Lower lobe of right lung (tissue), 2 donors: ENCODE measurements at regions not wholly inside any gene's neighbourhood (a gene's known extent, or its start where the extent isn't known, plus 50 kb on each side); places are given as distances from the start of the nearest gene placed in this dataset.

Source experiments
- ATAC-seq, 2 donors: fragments of 200-7000 bp; cut with Tn5 transposase; one replicate each; pipeline ENCODE4 v1.9.1; 2020 to 2022; ENCODE audit warnings: mild to moderate bottlenecking in 2 of 2, moderate library complexity in 2 of 2
- DNase-seq: peaks from one replicate; pipeline ENCODE4 v3.0.0-alpha.2; 2020
- H3K27ac ChIP-seq: fragments of 200-600 bp; one replicate; pipeline ENCODE4 v1.8.0; 2022
- H3K27me3 ChIP-seq: fragments of 200-600 bp; one replicate; pipeline ENCODE4 v1.8.0; 2022; ENCODE audit warnings: low read depth
- H3K36me3 ChIP-seq: fragments of 200-600 bp; one replicate; pipeline ENCODE4 v1.8.0; 2022; ENCODE audit warnings: mild to moderate bottlenecking
- H3K4me1 ChIP-seq: fragments of 200-600 bp; one replicate; pipeline ENCODE4 v1.8.0; 2022
- H3K4me3 ChIP-seq: fragments of 200-600 bp; one replicate; pipeline ENCODE4 v1.8.0; 2022; ENCODE audit warnings: mild to moderate bottlenecking
- H3K9me3 ChIP-seq: fragments of 200-600 bp; one replicate; pipeline ENCODE4 v1.8.0; 2022
- intact Hi-C: fragments of 100-400 bp; cut with DNase I; formaldehyde crosslinking; loops from one replicate; pipeline ENCODE4 v1.11.0; 2022
- TF ChIP-seq, protein P1 (sequence below): fragments of 200-600 bp; IDR thresholded peaks from one replicate; pipeline ENCODE4 v1.8.0; 2022; ENCODE audit warnings: antibody characterized with exemption, mild to moderate bottlenecking
- donor health status: DM: no; HTN: yes; CAD: no; lungs with severe emphysema.

DNA sequence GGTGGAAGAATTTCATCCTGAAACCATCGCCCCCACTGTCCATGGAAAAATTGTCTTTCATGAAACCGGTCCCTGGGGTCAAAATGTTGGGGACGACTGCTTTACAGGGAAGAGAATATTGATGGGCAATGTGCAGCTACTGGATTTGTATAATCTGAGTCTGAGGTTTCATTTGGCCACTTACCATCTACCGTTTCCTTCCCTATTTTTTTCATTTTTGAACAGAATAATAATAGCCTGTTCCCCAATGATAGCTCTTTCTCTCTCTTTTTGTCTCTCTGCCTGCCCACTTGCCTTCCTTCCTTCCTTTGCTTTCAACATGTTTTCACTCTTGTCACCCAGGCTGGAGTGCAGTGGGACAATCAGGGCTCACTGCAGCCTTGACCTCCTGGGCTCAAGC lies 78.3 kb upstream of the TLK1 start:
- H3K4me3 ChIP-seq = no peak overlapping the region
- TF ChIP-seq, protein P1, sequence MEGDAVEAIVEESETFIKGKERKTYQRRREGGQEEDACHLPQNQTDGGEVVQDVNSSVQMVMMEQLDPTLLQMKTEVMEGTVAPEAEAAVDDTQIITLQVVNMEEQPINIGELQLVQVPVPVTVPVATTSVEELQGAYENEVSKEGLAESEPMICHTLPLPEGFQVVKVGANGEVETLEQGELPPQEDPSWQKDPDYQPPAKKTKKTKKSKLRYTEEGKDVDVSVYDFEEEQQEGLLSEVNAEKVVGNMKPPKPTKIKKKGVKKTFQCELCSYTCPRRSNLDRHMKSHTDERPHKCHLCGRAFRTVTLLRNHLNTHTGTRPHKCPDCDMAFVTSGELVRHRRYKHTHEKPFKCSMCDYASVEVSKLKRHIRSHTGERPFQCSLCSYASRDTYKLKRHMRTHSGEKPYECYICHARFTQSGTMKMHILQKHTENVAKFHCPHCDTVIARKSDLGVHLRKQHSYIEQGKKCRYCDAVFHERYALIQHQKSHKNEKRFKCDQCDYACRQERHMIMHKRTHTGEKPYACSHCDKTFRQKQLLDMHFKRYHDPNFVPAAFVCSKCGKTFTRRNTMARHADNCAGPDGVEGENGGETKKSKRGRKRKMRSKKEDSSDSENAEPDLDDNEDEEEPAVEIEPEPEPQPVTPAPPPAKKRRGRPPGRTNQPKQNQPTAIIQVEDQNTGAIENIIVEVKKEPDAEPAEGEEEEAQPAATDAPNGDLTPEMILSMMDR = no peak
- no peaks in the 10 kb centered on the region for H3K4me1 ChIP-seq
- intact Hi-C loops = no loop called here
- DNase-seq = no peak
- H3K36me3 ChIP-seq = no peaks in the 10 kb centered on the region
- ATAC-seq = no peak
- H3K27ac ChIP-seq = no peak overlapping the region
- peaks cover 4% of the 10 kb centered on the region for H3K27me3 ChIP-seq
- H3K9me3 ChIP-seq = no peaks in the 10 kb centered on the region

DNA sequence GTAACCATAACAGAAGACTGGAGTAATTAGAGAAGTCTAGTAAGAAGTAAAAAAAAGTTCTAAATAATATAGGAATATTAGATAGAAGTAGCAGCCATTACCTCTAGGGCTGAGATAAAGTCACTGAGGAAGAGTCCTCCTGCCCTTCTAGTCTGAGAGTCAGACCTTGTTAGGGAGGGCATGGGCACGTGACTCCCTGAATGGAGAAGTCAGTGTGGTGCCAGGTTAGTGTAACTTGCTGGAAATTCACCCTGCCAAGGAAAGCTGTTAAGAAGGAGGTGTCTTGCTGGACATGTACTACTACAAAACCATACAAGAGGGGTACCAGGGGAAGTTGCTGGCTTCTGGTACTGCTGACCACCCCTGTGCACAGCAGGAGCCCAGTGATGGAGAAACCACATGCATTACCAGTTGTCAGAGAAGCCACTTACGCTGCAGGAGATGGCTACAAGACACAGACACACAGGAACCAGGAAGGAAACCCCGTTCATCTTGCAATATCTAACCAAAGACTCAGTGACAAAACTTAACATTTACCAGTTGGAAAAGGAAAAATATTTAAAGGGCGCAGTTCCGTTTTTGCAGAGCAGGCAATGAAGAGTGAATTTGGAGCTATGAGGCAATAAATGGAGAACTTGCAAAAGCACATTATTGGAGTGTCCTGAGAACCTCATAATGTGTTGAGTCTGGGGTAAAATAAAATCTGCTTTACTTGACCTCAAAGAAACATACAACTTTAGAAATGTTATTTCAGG lies 77.2 kb upstream of the TLK1 start:
- intact Hi-C loops = no loop called here
- TF ChIP-seq, protein P1 = no peak
- H3K36me3 ChIP-seq = no peaks in the 10 kb centered on the region
- H3K27ac ChIP-seq = no peak overlapping the region
- H3K4me1 ChIP-seq = no peaks in the 10 kb centered on the region
- no peak for ATAC-seq
- H3K27me3 ChIP-seq = peaks cover 4% of the 10 kb centered on the region
- no peaks in the 10 kb centered on the region for H3K9me3 ChIP-seq
- DNase-seq = no peak
- no peak overlapping the region for H3K4me3 ChIP-seq

DNA sequence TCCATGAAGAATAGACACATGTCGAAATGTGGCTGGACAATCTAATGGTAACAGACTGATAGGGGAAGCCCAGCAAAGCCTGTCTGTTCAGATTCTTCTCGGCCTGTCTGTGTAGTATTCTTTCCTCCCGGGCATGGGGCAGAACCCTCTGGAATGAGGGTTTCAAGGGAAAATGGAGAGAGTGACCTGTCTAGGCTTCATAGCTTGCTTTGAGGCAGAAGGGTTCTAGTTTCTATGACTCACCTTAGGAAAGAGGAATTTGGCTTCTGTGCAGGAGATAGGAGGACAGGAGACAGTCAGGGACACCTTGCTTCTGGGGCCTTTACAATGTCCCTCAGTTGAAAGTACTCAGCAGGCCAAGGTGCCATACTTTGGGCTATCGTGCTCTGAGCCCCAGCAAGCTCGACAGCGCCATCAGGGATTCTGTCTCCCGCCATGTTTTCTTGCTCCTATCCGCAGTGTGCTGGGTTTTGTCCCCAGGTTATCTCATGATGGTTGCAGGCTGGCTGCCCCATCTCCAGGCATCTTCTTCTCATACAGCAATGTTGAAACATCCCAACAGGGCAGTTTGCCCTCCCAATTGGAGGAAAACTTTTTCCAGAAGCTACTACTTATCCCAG lies 74.7 kb upstream of the TLK1 start:
- H3K27ac ChIP-seq = no peak overlapping the region

DNA sequence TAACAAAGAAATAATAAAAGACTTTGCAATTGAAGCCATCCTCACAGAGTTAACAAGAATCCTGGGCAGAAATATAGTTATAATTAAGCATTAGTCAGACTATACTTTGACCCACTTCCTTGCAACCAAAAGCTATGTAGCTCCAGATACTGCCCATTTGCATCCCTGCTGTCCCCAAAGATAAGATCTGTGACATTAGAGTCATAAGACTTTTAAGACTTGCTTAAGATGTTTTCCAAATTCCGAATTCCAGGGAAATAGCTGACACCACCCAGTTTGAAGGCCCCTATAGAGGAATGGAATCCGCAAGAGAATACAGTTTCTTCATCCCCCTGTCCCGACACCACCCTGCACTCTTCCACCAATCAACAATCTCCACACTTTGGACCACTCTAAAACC lies 69.5 kb upstream of the TLK1 start:
- Histone ChIP-seq H3K9me3 (no peaks in the 10 kb centered on the region), H3K4me1 (no peaks in the 10 kb centered on the region), H3K27me3 (no peaks in the 10 kb centered on the region), H3K4me3 (no peak overlapping the region), H3K27ac (no peak overlapping the region), H3K36me3 (no peaks in the 10 kb centered on the region)
- ATAC-seq = no peak
- no peak for DNase-seq
- TF ChIP-seq, protein P1 = no peak
- intact Hi-C loops = no loop called here

More for the DNA sequence above, 74.7 kb upstream of the TLK1 start:
- no peaks in the 10 kb centered on the region for H3K36me3 ChIP-seq
- peaks cover 4% of the 10 kb centered on the region for H3K27me3 ChIP-seq
- no peaks in the 10 kb centered on the region for H3K9me3 ChIP-seq
- no peaks in the 10 kb centered on the region for H3K4me1 ChIP-seq
- no peak overlapping the region for H3K4me3 ChIP-seq
- DNase-seq (no peak), ATAC-seq (no peak)
- TF ChIP-seq, protein P1 = no peak
- intact Hi-C loops = no loop called here

DNA sequence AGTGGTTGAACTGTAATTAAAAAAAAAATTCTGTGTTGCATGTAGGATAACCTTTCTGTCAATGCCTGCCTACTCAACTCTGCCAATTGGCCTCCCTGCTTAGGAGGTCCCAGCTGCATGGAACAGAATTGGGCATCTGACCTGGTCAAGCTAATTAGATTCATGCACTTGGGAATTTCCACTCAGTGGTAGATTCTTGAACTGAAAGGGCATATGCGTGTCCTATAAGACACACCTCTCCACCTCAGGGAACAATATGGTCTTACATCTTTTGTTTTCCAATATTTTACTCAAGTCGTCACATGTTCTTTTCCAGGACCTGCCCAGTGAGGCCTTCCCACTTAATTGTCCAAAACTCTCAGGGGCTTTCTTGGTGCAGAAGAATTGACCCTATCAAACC lies 68.1 kb upstream of the TLK1 start:
- peaks cover 6% of the 10 kb centered on the region for H3K9me3 ChIP-seq
- no peak overlapping the region for H3K27ac ChIP-seq
- ATAC-seq (no peak), DNase-seq (no peak)
- intact Hi-C loops = no loop called here
- TF ChIP-seq, protein P1 = no peak
- H3K36me3 ChIP-seq = no peaks in the 10 kb centered on the region
- no peaks in the 10 kb centered on the region for H3K27me3 ChIP-seq
- H3K4me1 ChIP-seq = no peaks in the 10 kb centered on the region
- H3K4me3 ChIP-seq = no peak overlapping the region
